Lower lobe of right lung (tissue), 2 donors: ENCODE measurements at regions not wholly inside any gene's neighbourhood (a gene's known extent, or its start where the extent isn't known, plus 50 kb on each side); places are given as distances from the start of the nearest gene placed in this dataset.
A peak's percentile ranks its signal among the peaks of the same experiment; 100 is the strongest.

Experiments
- ATAC-seq, 2 donors: fragments of 200-7000 bp; cut with Tn5 transposase; one replicate each; pipeline ENCODE4 v1.9.1; 2020 to 2022; ENCODE audit warnings: mild to moderate bottlenecking in 2 of 2, moderate library complexity in 2 of 2
- DNase-seq: peaks from one replicate; pipeline ENCODE4 v3.0.0-alpha.2; 2020
- H3K27ac ChIP-seq: fragments of 200-600 bp; one replicate; pipeline ENCODE4 v1.8.0; 2022
- H3K27me3 ChIP-seq: fragments of 200-600 bp; one replicate; pipeline ENCODE4 v1.8.0; 2022; ENCODE audit warnings: low read depth
- H3K36me3 ChIP-seq: fragments of 200-600 bp; one replicate; pipeline ENCODE4 v1.8.0; 2022; ENCODE audit warnings: mild to moderate bottlenecking
- H3K4me1 ChIP-seq: fragments of 200-600 bp; one replicate; pipeline ENCODE4 v1.8.0; 2022
- H3K4me3 ChIP-seq: fragments of 200-600 bp; one replicate; pipeline ENCODE4 v1.8.0; 2022; ENCODE audit warnings: mild to moderate bottlenecking
- H3K9me3 ChIP-seq: fragments of 200-600 bp; one replicate; pipeline ENCODE4 v1.8.0; 2022
- intact Hi-C: fragments of 100-400 bp; cut with DNase I; formaldehyde crosslinking; loops from one replicate; pipeline ENCODE4 v1.11.0; 2022
- TF ChIP-seq, protein P1 (sequence below): fragments of 200-600 bp; IDR thresholded peaks from one replicate; pipeline ENCODE4 v1.8.0; 2022; ENCODE audit warnings: antibody characterized with exemption, mild to moderate bottlenecking
- donor health status: DM: no; HTN: yes; CAD: no; lungs with severe emphysema.

DNA sequence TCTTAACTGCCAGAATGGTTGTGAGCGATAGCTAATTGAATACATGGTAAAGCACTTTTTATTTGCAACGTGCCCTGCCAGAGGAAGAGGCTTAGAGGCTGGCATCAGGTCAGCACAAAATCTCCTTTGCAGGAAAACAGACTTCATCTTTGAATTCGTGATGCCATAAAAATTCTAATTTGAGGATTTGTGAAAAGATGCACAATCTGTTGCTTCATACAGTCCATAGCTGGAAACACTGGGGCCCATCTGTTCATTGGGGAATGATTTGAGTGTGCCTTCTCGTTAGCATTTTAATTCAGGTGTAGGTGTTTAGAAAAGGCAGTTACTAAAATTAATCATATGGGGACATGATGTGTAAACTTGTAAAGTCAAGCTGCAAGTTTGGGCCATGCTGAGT, 876.0 kb downstream of the SLC4A3 start:
- Histone ChIP-seq H3K27me3 (no peaks in the 10 kb centered on the region), H3K4me1 (no peaks in the 10 kb centered on the region), H3K36me3 (no peaks in the 10 kb centered on the region), H3K4me3 (no peak overlapping the region), H3K27ac (no peak overlapping the region), H3K9me3 (no peaks in the 10 kb centered on the region)
- TF ChIP-seq, protein P1, sequence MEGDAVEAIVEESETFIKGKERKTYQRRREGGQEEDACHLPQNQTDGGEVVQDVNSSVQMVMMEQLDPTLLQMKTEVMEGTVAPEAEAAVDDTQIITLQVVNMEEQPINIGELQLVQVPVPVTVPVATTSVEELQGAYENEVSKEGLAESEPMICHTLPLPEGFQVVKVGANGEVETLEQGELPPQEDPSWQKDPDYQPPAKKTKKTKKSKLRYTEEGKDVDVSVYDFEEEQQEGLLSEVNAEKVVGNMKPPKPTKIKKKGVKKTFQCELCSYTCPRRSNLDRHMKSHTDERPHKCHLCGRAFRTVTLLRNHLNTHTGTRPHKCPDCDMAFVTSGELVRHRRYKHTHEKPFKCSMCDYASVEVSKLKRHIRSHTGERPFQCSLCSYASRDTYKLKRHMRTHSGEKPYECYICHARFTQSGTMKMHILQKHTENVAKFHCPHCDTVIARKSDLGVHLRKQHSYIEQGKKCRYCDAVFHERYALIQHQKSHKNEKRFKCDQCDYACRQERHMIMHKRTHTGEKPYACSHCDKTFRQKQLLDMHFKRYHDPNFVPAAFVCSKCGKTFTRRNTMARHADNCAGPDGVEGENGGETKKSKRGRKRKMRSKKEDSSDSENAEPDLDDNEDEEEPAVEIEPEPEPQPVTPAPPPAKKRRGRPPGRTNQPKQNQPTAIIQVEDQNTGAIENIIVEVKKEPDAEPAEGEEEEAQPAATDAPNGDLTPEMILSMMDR = no peak
- ATAC-seq (no peak), DNase-seq (no peak)
- intact Hi-C loops = no loop called here

DNA sequence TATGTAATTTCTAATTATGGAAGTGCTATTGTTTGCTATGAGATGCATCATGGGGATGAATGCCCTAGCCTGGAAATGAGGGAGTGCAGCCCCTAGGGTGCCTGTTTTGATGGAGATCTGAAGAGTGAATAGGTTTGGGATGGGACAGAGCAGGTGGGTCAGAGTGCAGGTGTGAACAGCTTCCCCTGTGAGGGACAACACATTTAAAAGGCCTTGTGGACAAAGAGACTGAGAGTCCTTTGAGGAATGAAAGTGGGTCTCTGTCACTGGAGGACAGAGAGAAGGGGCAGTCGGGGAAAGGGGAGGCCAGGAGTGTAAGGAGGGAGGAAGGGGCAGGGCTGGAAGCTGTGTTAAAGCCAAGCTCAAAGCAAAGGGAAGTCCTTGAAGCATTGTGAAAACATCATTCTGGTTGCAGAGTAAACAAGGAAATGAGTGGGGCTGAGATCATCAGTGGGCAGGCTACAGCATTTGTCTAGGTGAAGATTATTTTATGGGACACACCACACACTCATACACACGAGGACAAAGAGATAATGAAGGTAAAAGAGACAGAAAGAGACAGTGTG, 877.6 kb downstream of the SLC4A3 start:
- TF ChIP-seq, protein P1 = no peak
- Histone ChIP-seq H3K27ac (no peak overlapping the region), H3K4me1 (no peaks in the 10 kb centered on the region), H3K27me3 (no peaks in the 10 kb centered on the region), H3K4me3 (no peak overlapping the region), H3K36me3 (no peaks in the 10 kb centered on the region), H3K9me3 (no peaks in the 10 kb centered on the region)
- intact Hi-C loops = no loop called here
- DNase-seq (no peak), ATAC-seq (peak; percentile 55 to 70)

DNA sequence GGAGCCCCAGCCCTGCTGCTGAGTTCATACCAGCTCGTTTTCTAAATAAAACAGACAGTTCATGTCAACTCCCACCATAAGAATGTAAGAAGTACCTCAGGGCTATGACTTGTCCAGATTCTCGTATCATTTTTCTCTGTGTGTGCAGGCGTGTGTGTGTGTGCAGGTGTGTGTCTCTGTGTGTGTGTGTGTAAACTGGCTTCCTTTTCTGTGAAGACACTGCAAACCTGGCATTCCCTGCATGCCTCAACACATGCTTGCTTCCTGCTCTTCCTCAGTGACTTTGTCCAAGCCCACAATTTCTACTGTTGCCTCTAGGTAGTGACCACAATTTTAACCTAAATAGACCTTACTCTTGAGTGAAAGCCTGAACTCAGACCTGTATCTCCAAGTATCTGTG, 879.0 kb downstream of the SLC4A3 start:
- H3K36me3 ChIP-seq = no peaks in the 10 kb centered on the region
- H3K27ac ChIP-seq = no peak overlapping the region
- H3K27me3 ChIP-seq = no peaks in the 10 kb centered on the region
- intact Hi-C loops = no loop called here
- TF ChIP-seq, protein P1 = no peak
- H3K4me3 ChIP-seq = no peak overlapping the region
- no peaks in the 10 kb centered on the region for H3K4me1 ChIP-seq
- ATAC-seq (no peak), DNase-seq (no peak)
- H3K9me3 ChIP-seq = no peaks in the 10 kb centered on the region

DNA sequence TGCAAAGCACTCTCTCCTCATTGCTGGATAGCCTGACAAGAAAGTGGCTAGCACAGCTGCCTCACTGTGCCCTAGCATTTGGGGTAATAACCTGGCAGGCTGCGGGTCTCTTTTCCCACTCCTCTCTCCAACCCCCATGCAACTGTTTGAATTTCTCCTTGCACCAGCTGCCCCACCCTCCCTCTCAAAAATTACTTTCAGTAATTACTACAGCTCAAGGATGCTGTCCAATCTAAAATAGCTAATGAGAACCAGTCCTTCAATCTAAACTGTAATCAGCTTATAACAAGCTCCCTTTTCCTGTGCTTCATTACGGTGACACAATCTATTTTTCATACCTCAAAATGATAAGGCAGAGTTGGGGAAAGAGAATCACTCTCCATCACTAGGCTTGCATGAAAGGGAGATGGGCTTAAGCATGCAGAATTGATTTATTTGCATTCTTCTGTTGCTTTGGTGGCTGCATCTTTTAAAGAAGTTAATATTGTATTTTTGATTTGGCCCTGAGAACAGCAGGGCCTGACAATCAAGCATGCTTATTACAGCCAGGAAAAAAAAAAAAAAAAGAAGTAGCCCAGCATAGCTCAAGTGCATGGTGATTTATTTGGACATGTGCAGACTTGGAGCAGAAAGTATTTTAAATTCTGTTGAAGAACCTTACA, 881.8 kb downstream of the SLC4A3 start:
- H3K4me3 ChIP-seq = no peak overlapping the region
- DNase-seq (no peak), ATAC-seq (no peak)
- no peaks in the 10 kb centered on the region for H3K9me3 ChIP-seq
- H3K27me3 ChIP-seq = no peaks in the 10 kb centered on the region
- no peaks in the 10 kb centered on the region for H3K4me1 ChIP-seq
- no peak overlapping the region for H3K27ac ChIP-seq
- intact Hi-C loops = no loop called here
- TF ChIP-seq, protein P1 = no peak
- no peaks in the 10 kb centered on the region for H3K36me3 ChIP-seq

DNA sequence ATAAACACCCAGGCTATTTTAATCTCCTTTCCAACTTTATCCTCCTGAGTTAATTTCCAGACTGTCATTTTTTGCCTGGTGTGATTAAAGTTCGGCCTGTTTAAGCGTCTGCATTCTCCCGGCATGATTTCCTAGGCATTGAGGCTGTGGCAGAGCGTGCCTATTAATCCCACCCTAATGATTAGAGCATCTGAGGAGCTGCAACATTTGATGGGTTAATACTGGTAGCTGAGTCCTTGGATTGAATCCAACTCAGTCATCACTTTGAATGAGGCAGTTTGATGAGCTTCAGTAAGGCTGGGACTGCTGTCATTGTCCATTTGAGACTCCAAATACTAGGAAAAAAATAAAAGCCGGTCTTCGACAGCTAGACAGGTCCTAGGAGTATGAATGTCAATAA, 882.5 kb downstream of the SLC4A3 start:
- Histone ChIP-seq H3K36me3 (no peaks in the 10 kb centered on the region), H3K9me3 (no peaks in the 10 kb centered on the region), H3K27ac (no peak overlapping the region), H3K4me3 (no peak overlapping the region), H3K27me3 (no peaks in the 10 kb centered on the region), H3K4me1 (no peaks in the 10 kb centered on the region)
- intact Hi-C loops = no loop called here
- TF ChIP-seq, protein P1 = no peak
- ATAC-seq = no peak
- DNase-seq = no peak
